Effector memory CD8-positive, alpha-beta T cell (primary cell): ENCODE measurements at regions not wholly inside any gene's neighbourhood (a gene's known extent, or its start where the extent isn't known, plus 50 kb on each side); places are given as distances from the start of the nearest gene placed in this dataset.

ENCODE experiments used
- ATAC-seq: fragments of 150-1000 bp; cut with Tn5 transposase; replicated peaks from 2 replicates; pipeline ENCODE4 v1.10.0; 2021; ENCODE audit warnings: mild to moderate bottlenecking, moderate library complexity
- DNase-seq, 3 experiments: peaks; one replicate each; pipeline ENCODE4 v3.0.0; 2021
- H3K27ac Mint-ChIP-seq, 2 donors: one replicate each; pipeline ENCODE4 v1.8.0; 2022; ENCODE audit warnings: mild to moderate bottlenecking in 2 of 2, mixed read lengths in 2 of 2, moderate library complexity in 2 of 2
- H3K27me3 Mint-ChIP-seq, 2 donors: one replicate each; pipeline ENCODE4 v1.8.0; 2022; ENCODE audit warnings: mixed read lengths in 2 of 2
- H3K36me3 Mint-ChIP-seq: one replicate; pipeline ENCODE4 v1.8.0; 2022; ENCODE audit warnings: mild to moderate bottlenecking, moderate library complexity, mixed read lengths; ENCODE audit not compliant: insufficient read depth
- H3K4me1 Mint-ChIP-seq, 2 donors: one replicate each; pipeline ENCODE4 v1.8.0; 2022; ENCODE audit warnings: low read depth in 2 of 2, mixed read lengths in 2 of 2
- H3K4me3 Mint-ChIP-seq, 2 donors: one replicate each; pipeline ENCODE4 v1.8.0; 2022; ENCODE audit warnings: mild to moderate bottlenecking in 2 of 2, mixed read lengths in 2 of 2, moderate library complexity in 2 of 2
- H3K9me3 Mint-ChIP-seq, 2 donors: one replicate each; pipeline ENCODE4 v1.8.0; 2022; ENCODE audit warnings: mixed read lengths in 2 of 2

GRCh38 chr1:230591678-230592077 is 50.6 kb upstream of the COG2 start:
- Mint-ChIP-seq H3K4me3 (no peak overlapping the region), H3K27ac (no peak overlapping the region), H3K36me3 (no peaks in the 10 kb centered on the region), H3K9me3 (no peaks in the 10 kb centered on the region), H3K4me1 (no peaks in the 10 kb centered on the region), H3K27me3 (peaks cover 43 to 56% of the 10 kb centered on the region in 2 donors)
- ATAC-seq (no peak), DNase-seq (no peak)

- ATAC-seq (no peak), DNase-seq (no peak)
- no peak overlapping the region for H3K4me3 Mint-ChIP-seq
- no peaks in the 10 kb centered on the region for H3K4me1 Mint-ChIP-seq
- no peaks in the 10 kb centered on the region for H3K9me3 Mint-ChIP-seq
- H3K27ac Mint-ChIP-seq: no peak overlapping the region
- H3K27me3 Mint-ChIP-seq: peaks cover 44 to 46% of the 10 kb centered on the region in 2 donors
- no peaks in the 10 kb centered on the region for H3K36me3 Mint-ChIP-seq
These were observed 52.3 kb upstream of the COG2 start for GRCh38 chr1:230589951-230590350.

GRCh38 chr1:230588323-230588746 is 53.9 kb upstream of the COG2 start:
- H3K27ac Mint-ChIP-seq: no peak overlapping the region
- ATAC-seq: no peak
- peaks cover 36 to 44% of the 10 kb centered on the region in 2 donors for H3K27me3 Mint-ChIP-seq
- H3K4me1 Mint-ChIP-seq: no peaks in the 10 kb centered on the region
- no peaks in the 10 kb centered on the region for H3K9me3 Mint-ChIP-seq
- no peak overlapping the region for H3K4me3 Mint-ChIP-seq
- no peak for DNase-seq
- H3K36me3 Mint-ChIP-seq: no peaks in the 10 kb centered on the region

- Mint-ChIP-seq H3K9me3 (no peaks in the 10 kb centered on the region), H3K4me1 (no peaks in the 10 kb centered on the region)
These were observed 55.2 kb upstream of the COG2 start for GRCh38 chr1:230587061-230587460.

GRCh38 chr1:230584660-230585059 is 57.6 kb upstream of the COG2 start:
- no peaks in the 10 kb centered on the region for H3K9me3 Mint-ChIP-seq
- no peak overlapping the region for H3K27ac Mint-ChIP-seq
- no peak overlapping the region for H3K4me3 Mint-ChIP-seq
- H3K4me1 Mint-ChIP-seq: no peaks in the 10 kb centered on the region
- no peak for DNase-seq
- H3K27me3 Mint-ChIP-seq: peaks cover 43 to 51% of the 10 kb centered on the region in 2 donors
- H3K36me3 Mint-ChIP-seq: no peaks in the 10 kb centered on the region
- ATAC-seq: no peak

More at GRCh38 chr1:230587061-230587460, 55.2 kb upstream of the COG2 start:
- H3K36me3 Mint-ChIP-seq: no peaks in the 10 kb centered on the region
- H3K4me3 Mint-ChIP-seq: no peak overlapping the region
- H3K27ac Mint-ChIP-seq: no peak overlapping the region
- H3K27me3 Mint-ChIP-seq: peaks cover 37 to 47% of the 10 kb centered on the region in 2 donors
- DNase-seq (no peak), ATAC-seq (no peak)

GRCh38 chr1:230581446-230582079 is 60.7 kb upstream of the COG2 start:
- no peak for ATAC-seq
- H3K4me3 Mint-ChIP-seq: no peak overlapping the region

GRCh38 chr1:230578616-230579015 is 63.7 kb upstream of the COG2 start:
- H3K36me3 Mint-ChIP-seq: no peaks in the 10 kb centered on the region
- no peaks in the 10 kb centered on the region for H3K4me1 Mint-ChIP-seq
- H3K27me3 Mint-ChIP-seq: peaks cover 53 to 74% of the 10 kb centered on the region in 2 donors

More at GRCh38 chr1:230581446-230582079, 60.7 kb upstream of the COG2 start:
- Mint-ChIP-seq H3K9me3 (no peaks in the 10 kb centered on the region), H3K36me3 (no peaks in the 10 kb centered on the region), H3K4me1 (no peaks in the 10 kb centered on the region), H3K27me3 (peaks cover 45 to 60% of the 10 kb centered on the region in 2 donors), H3K27ac (no peak overlapping the region)
- no peak for DNase-seq

GRCh38 chr1:230577537-230577936 is 64.7 kb upstream of the COG2 start:
- H3K4me3 Mint-ChIP-seq: no peak overlapping the region
- ATAC-seq: no peak

More at GRCh38 chr1:230578616-230579015, 63.7 kb upstream of the COG2 start:
- Mint-ChIP-seq H3K27ac (no peak overlapping the region), H3K4me3 (no peak overlapping the region), H3K9me3 (no peaks in the 10 kb centered on the region)
- DNase-seq: no peak
- no peak for ATAC-seq

GRCh38 chr1:230575886-230576500 is 66.3 kb upstream of the COG2 start:
- DNase-seq (no peak), ATAC-seq (no peak)
- Mint-ChIP-seq H3K27me3 (peaks cover 36 to 62% of the 10 kb centered on the region in 2 donors), H3K9me3 (no peaks in the 10 kb centered on the region), H3K4me1 (peaks cover 0 to 3% of the 10 kb centered on the region in 2 donors), H3K4me3 (no peak overlapping the region), H3K36me3 (no peaks in the 10 kb centered on the region), H3K27ac (no peak overlapping the region)

More at GRCh38 chr1:230577537-230577936, 64.7 kb upstream of the COG2 start:
- H3K27me3 Mint-ChIP-seq: peaks cover 45 to 72% of the 10 kb centered on the region in 2 donors
- H3K36me3 Mint-ChIP-seq: no peaks in the 10 kb centered on the region
- H3K9me3 Mint-ChIP-seq: no peaks in the 10 kb centered on the region
- no peak for DNase-seq
- no peaks in the 10 kb centered on the region for H3K4me1 Mint-ChIP-seq
- H3K27ac Mint-ChIP-seq: no peak overlapping the region

- no peak overlapping the region for H3K27ac Mint-ChIP-seq
- ATAC-seq: no peak
- DNase-seq: no peak
- peaks cover 0 to 3% of the 10 kb centered on the region in 2 donors for H3K4me1 Mint-ChIP-seq
- H3K36me3 Mint-ChIP-seq: no peaks in the 10 kb centered on the region
- no peaks in the 10 kb centered on the region for H3K9me3 Mint-ChIP-seq
- H3K27me3 Mint-ChIP-seq: peaks cover 29 to 65% of the 10 kb centered on the region in 2 donors
- H3K4me3 Mint-ChIP-seq: no peak overlapping the region
These were observed 67.8 kb upstream of the COG2 start for GRCh38 chr1:230574502-230574901.

GRCh38 chr1:230573658-230574057 is 68.6 kb upstream of the COG2 start:
- Mint-ChIP-seq H3K27me3 (peaks cover 26 to 64% of the 10 kb centered on the region in 2 donors), H3K27ac (no peak overlapping the region), H3K4me3 (no peak overlapping the region), H3K36me3 (no peaks in the 10 kb centered on the region), H3K4me1 (peaks cover 0 to 3% of the 10 kb centered on the region in 2 donors), H3K9me3 (no peaks in the 10 kb centered on the region)
- DNase-seq (no peak), ATAC-seq (no peak)

GRCh38 chr1:230572121-230573105 is 69.9 kb upstream of the COG2 start:
- H3K27me3 Mint-ChIP-seq: peaks cover 34 to 52% of the 10 kb centered on the region in 2 donors
- DNase-seq (no peak), ATAC-seq (no peak)
- no peak overlapping the region for H3K4me3 Mint-ChIP-seq
- no peaks in the 10 kb centered on the region for H3K9me3 Mint-ChIP-seq
- H3K4me1 Mint-ChIP-seq: peaks cover 3 to 4% of the 10 kb centered on the region in 2 donors
- H3K27ac Mint-ChIP-seq: no peak overlapping the region
- no peaks in the 10 kb centered on the region for H3K36me3 Mint-ChIP-seq

- Mint-ChIP-seq H3K36me3 (no peaks in the 10 kb centered on the region), H3K4me3 (no peak overlapping the region), H3K27me3 (peaks cover 31 to 44% of the 10 kb centered on the region in 2 donors), H3K4me1 (peaks cover 3 to 4% of the 10 kb centered on the region in 2 donors), H3K27ac (no peak overlapping the region), H3K9me3 (no peaks in the 10 kb centered on the region)
- ATAC-seq (no peak), DNase-seq (no peak)
These were observed 71.4 kb upstream of the COG2 start for GRCh38 chr1:230570724-230571360.
